OCI-M1 (cell line): ENCODE measurements at regions not wholly inside any gene's neighbourhood (a gene's known extent, or its start where the extent isn't known, plus 50 kb on each side); places are given as distances from the start of the nearest gene placed in this dataset.

ENCODE experiments used
- DNase-seq: peaks from one replicate; lab custom pipeline; 2025; lab: John Stamatoyannopoulos, UW

DNA sequence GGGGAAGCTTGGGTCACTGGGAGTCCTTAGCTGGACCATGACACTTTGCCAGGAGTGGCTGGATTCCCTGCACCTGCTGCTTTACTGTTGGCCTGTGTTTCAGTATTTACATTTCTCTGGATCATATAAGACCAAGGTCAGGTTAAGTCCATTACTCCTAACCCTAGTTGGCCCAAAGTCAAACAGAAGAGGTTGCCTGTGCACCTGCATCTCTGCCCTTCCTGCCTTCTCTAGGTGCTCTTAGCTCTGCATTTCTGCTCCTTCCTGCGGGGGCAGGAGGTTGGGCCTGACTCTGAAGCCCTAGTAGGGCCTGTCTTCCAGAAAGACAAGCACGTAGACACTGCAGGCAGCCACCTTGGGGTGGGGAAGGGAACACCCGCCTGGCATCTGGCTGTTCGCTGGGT lies 124.3 kb downstream of the RPLP1 start:
- DNase-seq: no peak

DNA sequence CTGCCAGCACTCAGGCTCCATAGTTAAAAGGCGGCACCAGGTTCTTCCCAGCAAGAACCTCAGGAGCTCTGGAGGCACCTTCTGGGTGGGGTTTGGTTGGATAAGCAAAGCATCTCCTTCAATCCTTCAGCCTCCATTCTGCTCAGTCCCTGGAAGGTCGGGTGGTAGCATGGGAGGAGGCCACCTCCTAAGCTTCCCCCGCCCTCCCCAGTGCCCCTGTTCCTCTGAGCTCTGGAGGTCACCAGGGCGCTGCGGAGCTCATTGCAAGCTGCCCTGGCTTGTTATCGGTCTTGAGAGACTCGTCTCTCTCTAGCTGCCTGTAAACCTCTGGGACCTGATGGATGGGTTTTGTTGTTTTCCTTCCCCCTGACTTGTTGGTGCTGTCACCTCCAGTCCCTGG lies 124.8 kb downstream of the RPLP1 start:
- no peak for DNase-seq

DNA sequence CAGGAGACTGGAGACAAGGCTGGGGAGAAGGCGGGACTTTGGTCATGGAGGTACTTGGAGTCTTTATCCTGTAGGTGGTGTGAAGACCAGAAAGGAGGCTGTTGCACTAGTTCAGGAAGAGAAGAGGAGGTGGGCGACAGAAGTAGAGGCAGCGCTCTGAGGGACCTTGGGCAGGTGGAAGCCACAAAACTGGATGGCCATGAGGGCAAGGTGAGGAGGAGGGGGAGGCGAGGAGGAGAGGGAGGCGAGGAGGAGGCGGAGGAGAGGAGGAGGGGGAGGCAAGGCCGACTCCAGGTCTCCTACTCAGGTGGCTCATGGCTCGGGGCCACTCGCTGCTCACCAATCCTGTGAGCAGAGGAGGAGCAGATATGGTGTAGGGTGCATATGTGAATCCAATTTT lies 125.6 kb downstream of the RPLP1 start:
- DNase-seq: no peak

DNA sequence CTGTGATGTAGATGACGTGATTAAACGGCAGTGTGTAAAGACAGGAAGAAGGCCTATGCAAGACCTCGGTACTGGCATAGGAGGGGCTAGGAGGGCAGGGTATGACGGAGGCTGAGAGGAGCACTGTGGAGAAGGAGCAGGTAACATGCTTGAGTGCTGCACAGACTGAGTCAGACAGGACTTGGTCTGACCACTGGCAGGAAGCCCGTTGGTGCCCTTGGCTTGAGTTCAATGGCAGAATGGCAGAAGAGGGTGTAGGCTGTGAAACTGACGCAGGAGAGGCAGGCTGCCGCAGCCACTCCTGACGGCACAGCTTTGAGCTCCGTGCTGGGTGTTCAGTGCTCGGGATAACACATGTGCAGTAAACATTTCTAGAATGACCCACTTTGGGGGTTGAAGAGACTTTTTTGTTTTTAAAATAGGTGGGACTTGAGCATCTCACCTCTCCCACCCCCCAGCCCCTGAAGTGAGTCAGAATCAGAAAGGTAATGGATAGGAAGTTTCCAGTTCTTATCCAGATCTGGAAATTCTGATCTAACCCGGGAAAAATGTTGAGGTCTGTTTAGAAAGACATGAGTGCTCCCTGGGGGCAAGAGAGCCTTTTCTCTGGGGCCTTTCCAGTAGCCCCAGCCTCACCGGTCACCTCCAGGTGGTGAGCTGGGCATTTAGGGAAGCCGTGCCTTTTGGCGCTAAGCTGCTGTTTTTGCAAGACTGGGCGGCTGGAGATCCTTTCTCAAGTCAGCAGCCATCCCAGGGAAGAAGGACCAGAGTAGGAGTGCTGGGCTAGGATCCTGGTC lies 126.4 kb downstream of the RPLP1 start:
- DNase-seq: no peak

DNA sequence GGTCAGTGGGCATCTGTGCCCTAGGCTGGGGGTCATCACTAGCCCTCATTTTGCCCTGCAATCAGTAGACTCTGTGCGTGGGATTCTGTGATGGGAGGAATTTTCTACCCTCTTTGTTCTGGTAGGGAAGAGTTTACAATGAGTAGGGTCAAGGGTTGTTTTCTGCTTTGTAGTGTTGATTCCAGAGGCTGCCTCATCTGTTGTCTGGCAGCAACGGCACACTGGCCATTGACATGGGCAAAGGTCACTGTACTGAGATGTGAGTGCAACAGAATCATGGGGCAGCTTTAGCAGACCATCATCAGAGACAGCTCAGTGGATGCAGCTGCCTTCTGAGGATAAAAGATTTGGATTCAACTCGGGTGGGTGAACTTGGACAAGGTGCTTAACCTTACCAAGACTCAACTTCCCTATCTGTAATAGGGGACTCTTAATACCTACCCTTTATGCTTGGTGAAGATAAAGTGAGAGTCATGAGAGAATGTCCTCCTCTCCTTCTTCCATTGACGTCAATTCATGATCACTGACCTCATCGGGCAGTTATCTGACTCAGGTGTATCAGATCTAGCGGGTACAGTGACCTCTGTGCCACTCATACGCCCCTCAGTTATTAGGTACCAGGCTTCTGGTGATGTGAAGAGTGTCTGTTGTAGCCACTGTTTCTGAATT lies 127.5 kb downstream of the RPLP1 start:
- DNase-seq: no peak

DNA sequence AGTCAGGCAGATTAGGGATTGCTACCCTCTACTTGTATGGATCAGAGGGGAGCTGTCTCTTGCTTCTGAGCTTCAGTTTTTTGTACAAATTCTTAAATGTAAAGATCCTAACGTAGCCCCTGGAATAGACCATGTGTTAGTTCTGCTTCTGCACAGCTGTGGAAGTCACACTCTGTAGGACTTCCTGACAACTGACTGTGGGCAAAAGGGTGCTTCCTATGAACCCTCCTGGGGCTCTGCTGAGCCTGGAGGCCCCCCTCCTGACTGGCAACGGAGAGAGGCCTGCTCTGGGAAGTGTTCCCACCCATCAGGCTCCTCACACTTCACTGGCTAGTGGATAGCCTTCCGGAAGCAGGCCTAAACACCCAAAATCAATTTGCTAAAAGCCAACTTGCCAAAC lies 131.0 kb downstream of the RPLP1 start:
- no peak for DNase-seq

DNA sequence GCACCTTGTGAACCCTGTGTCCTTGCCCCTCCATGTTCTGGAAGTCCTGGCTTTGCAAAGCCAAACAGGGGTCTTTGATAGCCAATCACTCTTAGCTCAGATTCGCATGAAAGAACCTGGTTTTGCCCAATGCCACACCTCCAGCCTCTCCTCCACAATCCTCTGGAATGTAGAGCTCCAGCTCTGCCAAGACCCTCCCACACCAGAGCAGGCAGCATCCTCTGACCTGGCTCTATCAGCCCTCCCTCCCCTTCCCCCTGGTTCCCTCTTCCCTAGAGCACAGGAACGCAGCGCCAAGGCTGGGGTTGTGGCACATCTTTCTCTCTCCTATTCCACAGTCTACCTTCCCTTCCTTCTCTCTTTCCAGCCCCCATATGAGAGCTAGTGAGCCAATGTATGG lies 133.3 kb downstream of the RPLP1 start:
- no peak for DNase-seq

DNA sequence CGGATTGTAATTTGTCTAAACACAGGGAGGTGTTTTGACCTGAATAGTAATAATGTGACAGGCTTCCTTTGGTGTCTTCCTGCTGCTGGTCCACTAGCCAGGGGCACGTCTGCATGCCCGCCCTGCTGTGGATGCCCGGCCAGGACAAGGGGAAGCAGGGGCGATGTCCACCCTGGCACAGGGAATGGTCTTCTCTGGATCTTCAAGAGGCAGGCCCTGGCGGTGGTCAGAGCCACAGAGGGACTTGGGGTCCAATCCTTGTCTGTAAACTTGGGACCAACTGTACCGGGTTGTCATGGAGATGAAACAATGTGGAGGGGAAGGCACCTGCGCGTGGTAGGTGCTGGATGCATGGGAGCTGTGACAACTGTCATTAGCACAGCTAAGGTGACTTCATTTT lies 134.1 kb downstream of the RPLP1 start:
- DNase-seq: no peak

DNA sequence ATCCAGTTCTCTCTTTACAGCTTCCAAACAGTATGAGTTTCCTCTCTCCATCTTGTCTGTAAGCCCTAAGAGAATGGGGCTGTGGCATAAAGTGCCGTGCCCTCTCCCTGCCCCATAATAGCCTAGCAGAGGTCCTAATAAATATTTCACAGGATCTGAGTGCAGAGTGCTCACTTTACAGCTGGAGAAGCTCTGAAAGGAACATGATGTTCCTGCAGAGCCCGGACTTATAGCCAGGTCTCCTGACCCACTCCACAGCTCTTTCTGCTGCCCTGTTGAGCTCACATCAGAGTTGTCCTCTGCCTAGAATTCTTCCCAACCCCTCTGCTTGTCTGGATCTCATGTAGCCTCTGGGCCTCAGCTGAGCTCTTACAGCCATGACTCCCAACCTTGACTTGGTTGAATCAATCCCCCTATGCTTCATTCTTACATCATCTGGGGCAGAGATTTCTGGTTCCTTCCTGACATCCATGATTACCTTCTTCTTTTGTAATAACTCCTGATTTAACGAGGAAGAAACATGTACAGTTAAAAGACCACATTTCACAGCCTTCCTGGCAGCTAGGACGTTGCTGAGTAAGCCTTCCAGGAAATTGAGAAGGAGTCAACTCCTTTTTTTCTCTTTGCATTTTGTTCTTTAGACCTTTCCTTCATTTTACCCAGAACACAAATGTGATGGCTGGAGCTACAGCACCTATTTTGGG lies 135.3 kb downstream of the RPLP1 start:
- no peak for DNase-seq

DNA sequence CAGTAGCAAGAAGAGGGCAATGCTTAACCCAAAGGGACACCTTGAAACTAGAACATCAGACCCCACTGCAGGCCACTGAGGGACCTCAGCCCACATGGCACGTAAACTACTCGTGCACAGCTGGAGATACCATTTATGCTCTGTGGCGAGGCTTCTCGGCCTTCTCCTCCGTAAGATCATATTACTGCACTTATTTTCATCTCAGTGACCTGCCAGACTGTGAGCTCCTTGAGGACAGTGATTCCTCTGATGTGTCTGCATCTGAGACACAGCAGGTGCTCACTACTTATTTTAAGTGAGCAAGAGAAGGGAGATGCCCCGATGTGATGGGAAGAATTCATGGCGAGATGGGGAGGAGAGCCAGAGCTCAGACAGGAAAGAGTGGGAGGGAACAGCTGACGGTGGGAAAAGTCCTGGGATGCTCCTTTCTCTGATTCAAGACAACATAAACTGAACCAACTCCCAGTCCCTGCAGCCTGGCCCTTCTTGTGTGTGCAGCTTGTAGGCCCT lies 137.6 kb downstream of the RPLP1 start:
- DNase-seq: no peak

DNA sequence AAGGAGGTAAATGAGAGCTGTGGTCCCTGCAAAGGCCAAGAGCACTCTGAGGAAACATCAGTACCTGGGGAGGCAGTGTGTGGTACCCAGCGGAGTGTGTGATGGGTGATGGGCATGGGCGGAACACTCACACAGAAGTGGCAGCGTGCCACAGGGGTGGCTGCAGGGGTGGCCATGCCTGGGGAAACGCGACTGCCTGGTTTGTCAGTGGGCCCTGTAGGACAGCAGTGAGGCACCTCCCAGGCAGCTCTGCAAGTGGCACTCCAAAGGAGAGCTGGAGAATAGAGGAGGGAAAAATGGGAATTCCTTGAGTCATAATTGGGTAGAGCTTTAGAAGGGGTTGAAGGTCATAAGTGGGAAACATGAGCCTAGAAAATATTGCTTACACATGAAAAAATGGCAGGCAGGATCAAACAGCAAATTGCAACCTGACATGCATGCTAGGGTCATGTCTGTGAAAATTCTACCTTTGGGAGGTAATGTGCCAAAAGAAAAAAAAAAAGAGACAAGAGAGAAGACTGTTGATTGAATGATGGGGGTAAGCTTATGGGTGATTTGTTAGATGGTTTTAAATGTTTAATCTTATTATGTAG lies 138.4 kb downstream of the RPLP1 start:
- no peak for DNase-seq

DNA sequence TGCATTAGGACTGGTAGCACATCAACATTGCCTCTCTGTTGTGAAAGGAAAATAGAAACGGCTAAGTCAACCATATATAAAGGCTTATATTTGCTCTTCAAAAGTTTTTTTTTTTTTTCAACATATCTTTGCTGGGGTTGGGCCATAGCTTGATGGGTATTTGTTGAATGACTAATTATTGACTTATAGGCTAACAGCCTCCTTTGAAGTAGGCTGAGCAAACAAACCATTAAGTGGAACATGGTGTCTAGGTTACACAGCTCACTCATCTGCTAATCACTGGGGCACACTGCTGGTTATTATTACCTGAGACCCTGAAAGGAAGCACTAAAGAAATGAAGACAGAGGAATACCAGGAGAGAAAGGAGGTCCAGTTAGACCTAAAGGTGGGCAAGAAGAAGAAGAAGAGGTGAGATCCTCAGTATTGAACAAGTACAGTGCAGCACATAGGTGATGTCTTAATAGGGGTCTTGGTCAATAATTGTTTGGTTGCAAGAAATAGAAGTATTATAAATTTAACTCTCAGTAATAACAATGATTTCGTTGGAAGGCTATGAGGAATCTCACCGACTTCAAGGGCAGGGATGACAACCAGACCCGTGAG lies 139.4 kb downstream of the RPLP1 start:
- DNase-seq: no peak

DNA sequence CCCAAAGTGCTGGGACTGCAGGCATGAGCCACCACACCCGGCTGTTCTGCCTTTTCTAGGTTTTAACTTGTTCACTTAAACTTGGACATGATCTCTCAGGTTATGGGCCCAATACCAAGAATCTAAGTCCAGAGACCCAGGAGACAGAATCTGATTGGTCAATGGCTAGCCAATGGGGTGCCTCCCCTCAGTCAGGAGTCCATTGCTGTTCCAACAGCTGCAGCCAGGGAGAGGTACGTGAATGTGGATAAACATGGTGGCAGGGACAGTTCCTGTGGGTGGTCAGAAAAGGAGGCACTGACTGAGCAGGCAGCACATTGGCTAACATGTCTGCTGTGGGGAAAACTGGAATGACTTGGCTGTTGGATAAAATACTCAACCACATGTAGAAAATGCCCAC lies 140.3 kb downstream of the RPLP1 start:
- no peak for DNase-seq

DNA sequence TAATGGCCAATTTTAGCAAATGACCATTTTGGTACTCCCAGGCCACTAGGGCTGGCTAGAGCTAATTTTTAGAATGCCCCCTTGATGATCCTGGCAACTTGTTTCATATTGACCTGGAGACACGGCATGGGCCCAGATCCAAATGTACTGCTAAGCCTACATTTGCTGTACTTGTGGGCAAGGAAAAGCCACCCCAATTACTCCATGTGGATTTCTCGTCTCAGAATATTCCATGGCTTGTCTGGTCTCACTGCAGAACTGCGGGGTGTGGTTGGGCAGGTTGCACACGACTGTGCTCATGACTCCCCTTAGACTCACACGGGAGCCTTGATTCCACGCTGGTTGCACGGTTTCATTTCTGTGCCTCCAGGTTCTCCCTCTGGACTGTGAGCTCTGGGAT lies 140.9 kb downstream of the RPLP1 start:
- DNase-seq: no peak

DNA sequence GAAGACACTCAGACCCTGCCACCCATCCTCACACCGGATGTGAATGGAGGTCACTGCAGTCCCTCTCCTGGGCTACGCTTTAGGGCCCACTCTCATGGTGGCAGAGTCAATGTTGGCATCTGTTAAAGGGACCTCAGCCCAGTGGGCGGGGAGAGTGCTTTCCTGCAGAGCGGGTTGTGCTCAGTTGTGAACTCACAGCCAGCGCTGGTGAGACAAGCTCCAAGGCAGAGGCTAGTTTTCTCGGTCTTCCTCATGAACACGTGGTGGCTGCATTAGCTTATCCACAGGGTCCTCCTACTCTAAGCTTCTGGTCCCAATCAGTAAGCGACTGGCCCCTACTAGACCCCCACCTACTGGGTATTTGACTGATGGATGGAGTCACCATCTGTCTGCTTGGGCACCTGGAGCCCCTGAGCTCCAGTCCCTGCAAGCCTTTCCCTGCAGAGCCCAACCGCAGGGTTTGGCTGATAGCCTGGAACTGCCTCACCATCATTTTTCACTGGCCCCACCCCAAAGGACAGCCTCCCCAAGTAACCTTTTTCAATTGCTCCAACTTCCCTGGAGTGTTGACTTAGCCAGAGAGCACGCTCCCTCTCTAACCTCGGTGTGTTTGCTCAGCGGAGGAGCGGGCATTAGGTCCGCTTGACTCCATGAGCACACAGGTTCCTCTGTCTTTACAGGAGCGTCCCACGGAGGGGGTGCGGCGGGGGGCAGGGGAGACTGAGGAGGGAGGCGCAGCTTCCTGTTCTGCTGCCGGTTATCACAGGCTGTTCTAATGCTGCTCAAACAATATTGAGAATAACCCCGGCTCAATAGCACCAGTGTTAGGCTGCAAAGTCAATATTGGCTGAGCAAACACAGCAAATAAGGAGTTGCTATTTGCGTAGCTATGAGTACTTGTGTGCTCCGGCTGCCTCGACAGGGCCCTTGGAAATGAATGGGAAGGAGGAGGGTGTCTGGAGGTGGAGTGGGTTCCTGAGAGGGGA lies 141.7 kb downstream of the RPLP1 start:
- no peak for DNase-seq

DNA sequence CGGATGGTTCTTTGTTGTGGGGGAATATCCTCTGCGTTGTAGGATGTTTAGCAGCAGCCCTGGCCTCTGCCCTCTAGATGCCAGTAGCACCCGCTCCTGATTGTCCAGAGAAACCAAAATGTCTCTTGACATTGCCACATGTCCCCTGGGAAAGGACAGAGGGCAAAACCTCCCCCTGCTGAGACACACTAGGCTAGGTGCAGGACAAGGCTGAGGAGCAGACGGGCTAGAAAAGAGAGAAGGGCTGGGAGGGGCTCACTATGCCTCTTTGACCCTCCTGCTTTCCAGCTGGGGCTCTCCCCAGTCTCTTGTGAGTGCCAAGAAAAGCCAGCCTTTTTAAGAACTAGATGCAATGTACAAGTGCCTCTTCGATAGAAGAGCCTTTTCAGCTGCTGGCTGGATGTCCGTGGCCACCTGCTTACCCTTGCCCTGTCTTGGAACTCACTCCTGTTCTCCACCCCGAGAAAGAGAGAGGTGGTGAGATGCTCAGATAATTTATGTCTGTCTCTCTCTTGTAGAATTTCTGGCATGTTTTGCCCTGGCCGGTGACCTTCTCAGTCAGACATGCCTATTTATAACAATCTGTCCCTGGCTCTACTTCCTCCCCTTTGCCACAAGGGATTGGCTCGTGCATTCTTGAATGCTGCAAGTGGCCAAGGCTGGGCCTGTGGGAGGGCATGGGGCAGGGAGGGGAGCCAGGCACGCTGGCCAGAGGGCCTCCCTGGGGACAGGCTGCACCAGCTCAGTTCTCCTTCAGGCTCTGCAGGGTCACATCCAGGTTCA lies 142.6 kb downstream of the RPLP1 start:
- no peak for DNase-seq

DNA sequence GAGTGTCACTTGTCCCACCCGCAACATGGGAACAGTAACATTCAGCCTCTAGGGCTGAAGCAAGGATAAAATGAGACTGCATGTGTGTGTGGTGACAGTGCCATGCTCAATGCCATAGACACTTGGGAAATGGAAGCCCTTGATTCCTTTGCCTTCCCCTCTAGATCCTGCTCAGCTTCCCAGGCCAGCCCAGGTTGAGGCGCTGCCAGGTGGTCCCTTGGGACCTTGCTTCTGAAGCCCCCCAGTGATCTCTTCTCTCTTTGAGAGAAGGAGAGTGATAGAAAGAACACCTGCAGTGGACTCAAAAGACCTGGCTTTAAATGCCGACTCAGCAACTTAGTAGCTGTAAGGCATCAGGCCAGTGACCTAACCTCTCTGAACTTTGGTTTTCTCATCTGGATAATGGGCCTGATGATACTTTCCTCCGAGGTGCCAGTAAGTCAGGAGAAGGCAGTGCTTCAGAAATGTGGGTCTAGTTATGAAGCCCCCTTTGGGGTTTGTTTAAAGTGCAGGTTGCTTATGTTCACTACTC lies 144.5 kb downstream of the RPLP1 start:
- no peak for DNase-seq

DNA sequence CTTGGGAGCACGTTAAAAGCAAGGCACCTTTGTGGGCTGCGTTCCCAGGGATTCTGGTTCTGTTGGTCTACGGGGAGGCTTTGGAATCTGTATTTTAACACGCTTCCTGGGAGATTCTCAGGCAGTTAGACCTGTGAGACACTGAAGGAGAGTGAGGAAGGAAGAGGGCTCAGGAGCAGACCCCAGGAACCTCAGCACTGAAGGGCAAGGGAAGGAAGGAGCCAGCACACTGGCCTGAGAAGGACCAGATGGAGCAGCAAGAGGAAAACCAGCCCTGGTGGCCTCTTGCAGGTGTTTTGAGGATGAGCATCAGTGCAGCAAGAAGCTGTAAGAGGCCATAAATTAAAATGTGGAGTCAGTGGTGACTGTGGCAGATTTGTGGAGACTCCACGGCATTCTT lies 146.7 kb downstream of the RPLP1 start:
- no peak for DNase-seq

DNA sequence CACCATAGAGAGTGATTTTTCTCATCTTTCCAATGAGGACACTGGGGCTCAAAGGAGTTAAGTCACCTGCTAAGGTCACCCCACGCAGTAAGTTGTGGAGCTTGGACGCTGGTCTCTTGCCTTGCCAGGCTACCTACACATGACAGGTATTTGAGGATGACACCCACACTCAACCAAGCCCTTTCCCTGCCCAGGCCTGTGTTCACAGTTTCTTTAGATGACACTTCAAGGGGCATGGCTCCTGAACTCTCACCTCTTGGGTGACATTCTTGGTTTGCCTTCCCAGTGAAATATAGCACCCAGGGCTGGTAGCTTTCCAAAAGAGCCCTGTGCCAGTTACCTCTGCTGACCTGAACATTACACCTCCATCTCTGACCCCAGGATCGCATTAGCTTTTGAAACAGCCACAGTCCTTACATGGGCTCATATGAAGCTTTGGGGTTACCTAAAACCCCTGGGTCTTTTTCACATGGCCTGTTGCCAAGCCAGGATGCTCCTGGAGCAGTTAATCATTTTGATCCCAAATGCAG lies 148.0 kb downstream of the RPLP1 start:
- no peak for DNase-seq
